ENCODE measurements at regions not wholly inside any gene's neighbourhood (a gene's known extent, or its start where the extent isn't known, plus 50 kb on each side); places are given as distances from the start of the nearest gene placed in this dataset.

GRCh38 chr1:65554829-65555228 lies 134.4 kb downstream of the LEPR start:
- Mint-ChIP-seq H3K27me3 (no peaks in the 10 kb centered on the region), H3K27ac (no peak overlapping the region), H3K4me3 (no peak overlapping the region), H3K9me3 (peaks cover 36% of the 10 kb centered on the region), H3K36me3 (ENCODE audit: low read depth) (peaks cover 10% of the 10 kb centered on the region), H3K4me1 (ENCODE audit: low read depth) (no peaks in the 10 kb centered on the region)
- no peak for DNase-seq
- intact Hi-C loops (cut with micrococcal nuclease) = no loop called here
- TF ChIP-seq, protein P1, sequence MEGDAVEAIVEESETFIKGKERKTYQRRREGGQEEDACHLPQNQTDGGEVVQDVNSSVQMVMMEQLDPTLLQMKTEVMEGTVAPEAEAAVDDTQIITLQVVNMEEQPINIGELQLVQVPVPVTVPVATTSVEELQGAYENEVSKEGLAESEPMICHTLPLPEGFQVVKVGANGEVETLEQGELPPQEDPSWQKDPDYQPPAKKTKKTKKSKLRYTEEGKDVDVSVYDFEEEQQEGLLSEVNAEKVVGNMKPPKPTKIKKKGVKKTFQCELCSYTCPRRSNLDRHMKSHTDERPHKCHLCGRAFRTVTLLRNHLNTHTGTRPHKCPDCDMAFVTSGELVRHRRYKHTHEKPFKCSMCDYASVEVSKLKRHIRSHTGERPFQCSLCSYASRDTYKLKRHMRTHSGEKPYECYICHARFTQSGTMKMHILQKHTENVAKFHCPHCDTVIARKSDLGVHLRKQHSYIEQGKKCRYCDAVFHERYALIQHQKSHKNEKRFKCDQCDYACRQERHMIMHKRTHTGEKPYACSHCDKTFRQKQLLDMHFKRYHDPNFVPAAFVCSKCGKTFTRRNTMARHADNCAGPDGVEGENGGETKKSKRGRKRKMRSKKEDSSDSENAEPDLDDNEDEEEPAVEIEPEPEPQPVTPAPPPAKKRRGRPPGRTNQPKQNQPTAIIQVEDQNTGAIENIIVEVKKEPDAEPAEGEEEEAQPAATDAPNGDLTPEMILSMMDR (IDR thresholded peaks at IDR 0.05) = no peak
- POLR2A ChIA-PET = no interaction called here
- CTCF ChIA-PET = no interaction called here
- ATAC-seq = no peak

DNA sequence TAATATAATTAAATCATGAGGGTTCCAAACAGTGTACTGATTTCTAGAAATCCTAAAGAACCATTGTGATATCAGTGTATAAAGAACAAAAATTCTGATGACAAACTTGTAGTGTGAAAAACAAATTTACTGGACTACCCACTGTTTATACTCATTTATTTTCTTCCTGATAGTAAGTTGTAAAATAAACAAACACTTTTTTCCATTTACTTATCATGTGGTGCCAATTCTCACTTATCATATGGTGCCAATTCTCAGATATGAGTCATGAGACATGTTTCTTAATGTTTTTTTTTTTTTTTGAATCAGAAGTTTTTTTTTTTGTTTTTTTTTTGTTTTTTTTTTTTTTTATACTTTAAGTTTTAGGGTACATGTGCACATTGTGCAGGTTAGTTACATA lies 137.7 kb downstream of the LEPR start:
- no peaks in the 10 kb centered on the region for H3K27me3 Mint-ChIP-seq
- intact Hi-C loops (cut with micrococcal nuclease) = no loop called here
- no peak overlapping the region for H3K4me3 Mint-ChIP-seq
- ATAC-seq (no peak), DNase-seq (no peak)
- TF ChIP-seq, protein P1 (IDR thresholded peaks at IDR 0.05) = no peak
- H3K9me3 Mint-ChIP-seq = peaks cover 11% of the 10 kb centered on the region
- H3K27ac Mint-ChIP-seq = no peak overlapping the region
- ChIA-PET POLR2A (no interaction called here), CTCF (no interaction called here)
- H3K4me1 Mint-ChIP-seq (ENCODE audit: low read depth) = no peaks in the 10 kb centered on the region
- no peaks in the 10 kb centered on the region for H3K36me3 Mint-ChIP-seq (ENCODE audit: low read depth)

GRCh38 chr1:65564493-65564892 lies 144.0 kb downstream of the LEPR start:
- TF ChIP-seq, protein P1 (IDR thresholded peaks at IDR 0.05) = no peak
- H3K27me3 Mint-ChIP-seq = no peaks in the 10 kb centered on the region
- H3K4me1 Mint-ChIP-seq (ENCODE audit: low read depth) = no peaks in the 10 kb centered on the region
- CTCF ChIA-PET = no interaction called here
- ATAC-seq = no peak
- H3K36me3 Mint-ChIP-seq (ENCODE audit: low read depth) = peaks cover 3% of the 10 kb centered on the region
- intact Hi-C loops (cut with micrococcal nuclease) = no loop called here
- DNase-seq = no peak
- H3K9me3 Mint-ChIP-seq = peaks cover 4% of the 10 kb centered on the region
- no peak overlapping the region for H3K4me3 Mint-ChIP-seq
- POLR2A ChIA-PET = no interaction called here
- H3K27ac Mint-ChIP-seq = no peak overlapping the region

GRCh38 chr1:65568285-65568684 lies 147.8 kb downstream of the LEPR start:
- H3K36me3 Mint-ChIP-seq (ENCODE audit: low read depth) = peaks cover 3% of the 10 kb centered on the region
- DNase-seq (no peak), ATAC-seq (no peak)
- no peak overlapping the region for H3K27ac Mint-ChIP-seq
- no peaks in the 10 kb centered on the region for H3K27me3 Mint-ChIP-seq
- peaks cover 4% of the 10 kb centered on the region for H3K9me3 Mint-ChIP-seq
- no peak overlapping the region for H3K4me3 Mint-ChIP-seq
- intact Hi-C loops (cut with micrococcal nuclease) = no loop called here
- no peaks in the 10 kb centered on the region for H3K4me1 Mint-ChIP-seq (ENCODE audit: low read depth)
- TF ChIP-seq, protein P1 (IDR thresholded peaks at IDR 0.05) = no peak
- ChIA-PET CTCF (no interaction called here), POLR2A (interaction anchor here (0.6 kb wide), 1 partner anchor 9 kb away, joined by 3 read pairs; no protein-coding TSS in a partner anchor)

DNA sequence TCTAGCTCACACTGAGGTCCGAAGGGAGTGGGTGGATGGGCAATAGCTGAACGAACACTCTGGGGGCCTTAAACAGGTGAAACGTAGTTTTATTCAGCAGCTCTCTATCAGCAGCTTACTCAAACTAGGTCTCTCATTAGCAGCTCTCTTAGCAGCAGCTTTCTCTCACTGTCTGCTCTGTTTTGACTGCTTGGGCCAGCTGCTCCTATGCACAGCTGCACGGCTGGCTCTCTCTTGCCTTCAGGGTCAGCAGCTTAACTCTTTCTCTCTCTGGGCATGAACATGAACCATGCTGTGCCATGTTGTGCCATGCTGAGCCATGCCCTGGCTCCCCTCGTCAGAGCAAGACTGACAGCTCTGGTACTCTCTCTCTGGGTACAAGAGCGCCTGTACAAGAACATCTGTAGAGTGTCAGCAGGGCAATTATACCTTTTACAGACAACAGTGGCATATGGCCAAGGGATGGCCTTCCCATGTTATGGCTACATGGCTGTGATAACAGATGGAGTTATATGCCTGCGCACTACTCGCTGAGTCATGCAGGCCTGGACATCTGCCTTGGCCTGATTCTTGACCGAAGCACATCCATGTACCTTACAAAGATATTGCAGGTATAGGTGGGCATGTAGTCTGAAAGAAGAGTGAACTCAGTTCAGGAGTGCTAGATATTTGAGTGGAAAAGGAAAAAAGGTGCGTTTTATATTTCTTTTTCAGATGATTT lies 152.4 kb downstream of the LEPR start:
- H3K27ac Mint-ChIP-seq = no peak overlapping the region
- no peaks in the 10 kb centered on the region for H3K9me3 Mint-ChIP-seq
- no peak overlapping the region for H3K4me3 Mint-ChIP-seq
- peaks cover 3% of the 10 kb centered on the region for H3K36me3 Mint-ChIP-seq (ENCODE audit: low read depth)
- CTCF ChIA-PET = no interaction called here
- DNase-seq (no peak), ATAC-seq (no peak)
- intact Hi-C loops (cut with micrococcal nuclease) = no loop called here
- POLR2A ChIA-PET = no interaction called here
- no peaks in the 10 kb centered on the region for H3K27me3 Mint-ChIP-seq
- TF ChIP-seq, protein P1 (IDR thresholded peaks at IDR 0.05) = no peak
- H3K4me1 Mint-ChIP-seq (ENCODE audit: low read depth) = no peaks in the 10 kb centered on the region
